Heart right ventricle (tissue), 16 donors: ENCODE measurements at regions not wholly inside any gene's neighbourhood (a gene's known extent, or its start where the extent isn't known, plus 50 kb on each side); places are given as distances from the start of the nearest gene placed in this dataset.

ENCODE experiments used
- ATAC-seq, 8 donors: fragments of 200-7000 bp; cut with Tn5 transposase; one replicate each; pipeline ENCODE4 v1.9.1; 2020; ENCODE audit warnings: mild to moderate bottlenecking in 8 of 8, moderate library complexity in 8 of 8, moderate number of reproducible peaks in 1 of 8
- DNase-seq, 2 donors: peaks; one replicate each; pipeline ENCODE4 v3.0.0-alpha.2; 2020
- H3K27ac ChIP-seq, 10 donors: fragments of 200-600 bp; sonication (generic) in 2 of 10; one replicate each; pipeline versions ENCODE4 v1.5.0 to v1.8.0; 2020 to 2022; ENCODE audit warnings: mild to moderate bottlenecking in 3 of 10
- H3K27me3 ChIP-seq, 7 donors: fragments of 200-600 bp; one replicate each; pipeline ENCODE4 v1.8.0; 2021 to 2022; ENCODE audit warnings: mild to moderate bottlenecking in 2 of 7
- H3K36me3 ChIP-seq, 9 donors: fragments of 200-600 bp; sonication (generic) in 1 of 9; one replicate each; pipeline versions ENCODE4 v1.5.0 to v1.8.0; 2020 to 2022; ENCODE audit warnings: mild to moderate bottlenecking in 2 of 9
- H3K4me1 ChIP-seq, 9 donors: fragments of 200-600 bp; sonication (generic) in 1 of 9; one replicate each; pipeline versions ENCODE4 v1.5.0 to v1.8.0; 2020 to 2022; ENCODE audit warnings: mild to moderate bottlenecking in 4 of 9
- H3K4me3 ChIP-seq, 10 donors: fragments of 200-600 bp; sonication (generic) in 2 of 10; one replicate each; pipeline versions ENCODE4 v1.5.0 to v1.8.0; 2020 to 2022; ENCODE audit warnings: mild to moderate bottlenecking in 7 of 10, moderate library complexity in 2 of 10
- H3K9me3 ChIP-seq, 11 donors: fragments of 200-600 bp in 10 of 11; sonication (generic) in 2 of 11; one replicate each; pipeline versions ENCODE4 v1.5.0 to v1.8.0; 2013 to 2022; ENCODE audit warnings: mild to moderate bottlenecking in 2 of 11, control low read depth in 1 of 11, moderate library complexity in 1 of 11
- CTCF ChIP-seq, 9 donors: fragments of 200-600 bp; sonication (generic) in 2 of 9; IDR thresholded peaks; one replicate each; pipeline versions ENCODE4 v1.5.0 to v1.8.0; 2021 to 2022; ENCODE audit warnings: antibody characterized with exemption in 9 of 9, mild to moderate bottlenecking in 5 of 9, moderate library complexity in 1 of 9
- WGBS, 2 donors: extraction: QIAGEN DNeasy Blood & Tissue Kit; methylation state at CpG; one replicate each; pipeline ENCODE4 v1.1.7; 2013; ENCODE audit warnings: inconsistent platforms in 1 of 2; 5-methylcytosine and 5-hydroxymethylcytosine counted together
- intact Hi-C, 10 donors: fragments of 100-400 bp; cut with DNase I; formaldehyde crosslinking; loops; one replicate each; pipeline versions ENCODE4 v1.11.1 to v1.14.2; 2022
- donor health status: Arrhythmogenic right ventricular cardiomyopathy.
- donor health status: ischemic (EF 13 %, LVEDD 7.1; RV severe dilation, severe dysfunction).
- donor health status: healthy with polysubstance abuse.
- donor health status: DM: no; HTN: yes; CAD: no.
- donor health status: DM: no; HTN: no; CAD: no.
- donor health status: ischemic (EF 25% LVEDD 6.9; RV normal size, moderate dysfunction).
- donor health status: ischemic (EF 25% LVEDD 5.7; RV mildly dilated, moderate dysfunction).
- donor health status: healthy.
- donor health status: DM: yes; HTN: yes; CAD: no.
- donor health status: Ischemic cardiomyopathy.
- donor health status: ischemic (EF 35%, LVEDD 5.7; RV mildly dilated, moderate dysfunction).
- donor health status: nonischemic (EF 11% LVEDD 7.7; RV severe dilation, severe dysfunction).
- donor health status: DM: yes; HTN: yes; CAD: no.
- donor health status: PGD.
- donor health status: ischemic (EF 29% LVEDD 5.4; RV normal size, mild dysfunction).
- donor health status: nonischemic (EF 23%, LVEDD 6.1; RV moderate dilation, normal function).

- Histone ChIP-seq H3K27me3 (peaks cover 0 to 12% (median 0%) of the 10 kb centered on the region in 7 donors), H3K27ac (no peak overlapping the region), H3K4me3 (no peak overlapping the region), H3K36me3 (no peaks in the 10 kb centered on the region), H3K9me3 (peaks cover 0 to 7% (median 0%) of the 10 kb centered on the region in 11 donors), H3K4me1 (no peaks in the 10 kb centered on the region)
- no peak for TF ChIP-seq CTCF (IDR thresholded peaks at IDR 0.05)
- DNase-seq (no peak), ATAC-seq (no peak)
- intact Hi-C loops: no loop called here
- 48 to 52% methylated on average over 2 of the region's 2 CpGs for WGBS, 2 donors
Observed at GRCh38 chr12:47491516-47492305, 214.1 kb downstream of the RPAP3 start.

- Histone ChIP-seq H3K36me3 (no peaks in the 10 kb centered on the region), H3K4me1 (no peaks in the 10 kb centered on the region), H3K27me3 (peaks cover 0 to 12% (median 0%) of the 10 kb centered on the region in 7 donors), H3K4me3 (no peak overlapping the region), H3K27ac (no peak overlapping the region), H3K9me3 (peaks cover 0 to 7% (median 0%) of the 10 kb centered on the region in 11 donors)
- intact Hi-C loops: no loop called here
- ATAC-seq (no peak), DNase-seq (no peak)
- no peak for TF ChIP-seq CTCF (IDR thresholded peaks at IDR 0.05)
- 80 to 82% methylated on average over 1 of the region's 1 CpG for WGBS, 2 donors
Observed at GRCh38 chr12:47488888-47489287, 216.9 kb downstream of the RPAP3 start.

DNA sequence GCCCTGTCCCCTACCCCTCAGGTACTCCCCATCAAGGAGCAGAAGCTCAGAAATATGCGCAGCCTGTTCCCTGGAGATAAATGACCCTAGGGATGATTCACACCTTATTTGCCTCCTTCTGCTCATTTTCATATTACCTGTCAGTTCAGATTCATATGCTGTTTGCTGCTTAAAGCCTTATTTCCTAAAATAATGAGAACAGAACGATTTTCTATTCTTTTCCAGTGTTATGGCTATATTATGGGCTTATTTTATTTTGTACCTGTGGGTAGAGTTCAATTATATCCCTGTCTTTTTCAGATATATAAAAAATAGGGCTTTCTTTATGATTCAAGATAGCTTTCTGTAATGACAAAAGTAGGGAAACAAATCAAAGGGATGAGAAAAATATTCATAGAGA is 224.8 kb downstream of the RPAP3 start:
- Histone ChIP-seq H3K4me1 (no peaks in the 10 kb centered on the region), H3K9me3 (peaks cover 0 to 22% (median 6%) of the 10 kb centered on the region in 11 donors), H3K4me3 (no peak overlapping the region), H3K27ac (no peak overlapping the region), H3K36me3 (no peaks in the 10 kb centered on the region), H3K27me3 (peaks cover 0 to 11% (median 0%) of the 10 kb centered on the region in 7 donors)
- DNase-seq: no peak
- intact Hi-C loops: no loop called here
- WGBS, 2 donors: 51 to 53% methylated on average over 2 of the region's 2 CpGs
- TF ChIP-seq CTCF (IDR thresholded peaks at IDR 0.05): no peak
- no peak for ATAC-seq

- WGBS, 2 donors: 37 to 48% methylated on average over 1 of the region's 1 CpG
- ATAC-seq: no peak
Observed at GRCh38 chr12:47478426-47478825, 227.4 kb downstream of the RPAP3 start.

More at GRCh38 chr12:47478426-47478825, 227.4 kb downstream of the RPAP3 start:
- TF ChIP-seq CTCF (IDR thresholded peaks at IDR 0.05): no peak
- Histone ChIP-seq H3K9me3 (peaks cover 0 to 44% (median 11%) of the 10 kb centered on the region in 11 donors), H3K4me1 (no peaks in the 10 kb centered on the region), H3K4me3 (no peak overlapping the region), H3K27me3 (peaks cover 0 to 5% (median 0%) of the 10 kb centered on the region in 7 donors), H3K27ac (no peak overlapping the region), H3K36me3 (no peaks in the 10 kb centered on the region)
- DNase-seq: no peak
- intact Hi-C loops: no loop called here
